HG02885 (cell line): ENCODE measurements at regions not wholly inside any gene's neighbourhood (a gene's known extent, or its start where the extent isn't known, plus 50 kb on each side); places are given as distances from the start of the nearest gene placed in this dataset.
"Not testable (repeated sequence)": the region's sequence is repeated elsewhere in the genome, so short reads cannot be mapped to it uniquely, and the experiment has no call there.

Source experiments
- ATAC-seq: cut with Tn5 transposase; IDR thresholded peaks from one replicate; pipeline ENCODE4 v1.9.1; 2021; ENCODE audit warnings: mild to moderate bottlenecking; ENCODE audit not compliant: unreplicated experiment, poor library complexity

- ATAC-seq: no peak
These were observed 432.7 kb upstream of the AADAT start for GRCh38 chr4:170522427-170522970.

- ATAC-seq: peak; percentile 26
These were observed 407.9 kb upstream of the AADAT start for GRCh38 chr4:170497689-170498088.

GRCh38 chr4:170497112-170497511 is 407.4 kb upstream of the AADAT start:
- peak; percentile 89 for ATAC-seq

GRCh38 chr4:170491981-170492380 is 402.2 kb upstream of the AADAT start:
- no peak for ATAC-seq

- no peak for ATAC-seq
These were observed 386.6 kb upstream of the AADAT start for GRCh38 chr4:170476351-170476750.

- no peak for ATAC-seq
These were observed 375.7 kb upstream of the AADAT start for GRCh38 chr4:170465429-170465828.

- ATAC-seq: no peak
These were observed 374.9 kb upstream of the AADAT start for GRCh38 chr4:170464614-170465197.

- no peak for ATAC-seq
These were observed 357.0 kb upstream of the AADAT start for GRCh38 chr4:170446782-170447181.

GRCh38 chr4:170441146-170441545 is 351.4 kb upstream of the AADAT start:
- ATAC-seq: not testable (repeated sequence)

- ATAC-seq: no peak
These were observed 339.2 kb upstream of the AADAT start for GRCh38 chr4:170428929-170429328.

- ATAC-seq: no peak
These were observed 335.9 kb upstream of the AADAT start for GRCh38 chr4:170425521-170426143.

- no peak for ATAC-seq
These were observed 335.3 kb upstream of the AADAT start for GRCh38 chr4:170425040-170425439.

GRCh38 chr4:170423137-170423536 is 333.4 kb upstream of the AADAT start:
- no peak for ATAC-seq

GRCh38 chr4:170420255-170420693 is 330.5 kb upstream of the AADAT start:
- ATAC-seq: peak; percentile 91

GRCh38 chr4:170414961-170415360 is 325.2 kb upstream of the AADAT start:
- ATAC-seq: no peak

GRCh38 chr4:170414360-170414759 is 324.6 kb upstream of the AADAT start:
- ATAC-seq: no peak

GRCh38 chr4:170413951-170414350 is 324.2 kb upstream of the AADAT start:
- no peak for ATAC-seq

GRCh38 chr4:170400361-170400760 is 310.6 kb upstream of the AADAT start:
- ATAC-seq: peak; percentile 72

- no peak for ATAC-seq
These were observed 310.0 kb upstream of the AADAT start for GRCh38 chr4:170399581-170400293.

- ATAC-seq: no peak
These were observed 308.5 kb upstream of the AADAT start for GRCh38 chr4:170398218-170398617.

GRCh38 chr4:170395773-170396172 is 306.0 kb upstream of the AADAT start:
- no peak for ATAC-seq
